C4-2B (cell line): ENCODE measurements at regions not wholly inside any gene's neighbourhood (a gene's known extent, or its start where the extent isn't known, plus 50 kb on each side); places are given as distances from the start of the nearest gene placed in this dataset.

ENCODE experiments used
- ZFX ChIP-seq: fragments of 450-650 bp; IDR thresholded peaks from 2 replicates; pipeline ENCODE4 v1.6.1; 2017
- TF ChIP-seq, protein P1 (sequence below): fragments of 450-650 bp; conservative IDR thresholded peaks from 2 replicates; pipeline ENCODE4 v1.5.1; 2017; ENCODE audit warnings: mild to moderate bottlenecking

DNA sequence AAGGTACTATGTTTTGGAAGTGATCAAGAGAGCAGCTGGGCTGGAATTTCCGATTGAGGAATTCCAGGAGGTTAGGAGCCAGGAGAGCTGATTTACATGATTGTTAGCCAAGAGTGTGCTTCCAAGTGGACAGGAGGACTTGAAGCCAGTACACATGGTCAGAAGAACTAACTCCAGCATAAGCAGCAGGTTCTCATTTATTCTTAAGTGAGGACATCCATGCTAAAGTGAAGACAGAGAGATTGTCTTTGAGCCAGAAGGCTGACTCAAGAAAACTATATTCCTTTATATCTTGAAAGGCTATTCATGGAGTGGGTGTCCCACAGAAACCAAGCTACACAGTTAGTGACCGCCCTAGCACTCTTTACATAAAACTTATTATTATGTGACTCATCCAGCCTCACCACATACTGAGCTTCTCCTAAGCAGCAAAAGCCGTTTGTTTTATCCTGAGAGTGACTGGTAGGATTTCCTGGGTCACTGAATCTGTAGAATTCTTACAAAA lies 56.7 kb upstream of the SEMA3A start:
- TF ChIP-seq, protein P1, sequence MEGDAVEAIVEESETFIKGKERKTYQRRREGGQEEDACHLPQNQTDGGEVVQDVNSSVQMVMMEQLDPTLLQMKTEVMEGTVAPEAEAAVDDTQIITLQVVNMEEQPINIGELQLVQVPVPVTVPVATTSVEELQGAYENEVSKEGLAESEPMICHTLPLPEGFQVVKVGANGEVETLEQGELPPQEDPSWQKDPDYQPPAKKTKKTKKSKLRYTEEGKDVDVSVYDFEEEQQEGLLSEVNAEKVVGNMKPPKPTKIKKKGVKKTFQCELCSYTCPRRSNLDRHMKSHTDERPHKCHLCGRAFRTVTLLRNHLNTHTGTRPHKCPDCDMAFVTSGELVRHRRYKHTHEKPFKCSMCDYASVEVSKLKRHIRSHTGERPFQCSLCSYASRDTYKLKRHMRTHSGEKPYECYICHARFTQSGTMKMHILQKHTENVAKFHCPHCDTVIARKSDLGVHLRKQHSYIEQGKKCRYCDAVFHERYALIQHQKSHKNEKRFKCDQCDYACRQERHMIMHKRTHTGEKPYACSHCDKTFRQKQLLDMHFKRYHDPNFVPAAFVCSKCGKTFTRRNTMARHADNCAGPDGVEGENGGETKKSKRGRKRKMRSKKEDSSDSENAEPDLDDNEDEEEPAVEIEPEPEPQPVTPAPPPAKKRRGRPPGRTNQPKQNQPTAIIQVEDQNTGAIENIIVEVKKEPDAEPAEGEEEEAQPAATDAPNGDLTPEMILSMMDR: no peak
- no peak for TF ChIP-seq ZFX
